ENCODE measurements at regions not wholly inside any gene's neighbourhood (a gene's known extent, or its start where the extent isn't known, plus 50 kb on each side); places are given as distances from the start of the nearest gene placed in this dataset.

DNA sequence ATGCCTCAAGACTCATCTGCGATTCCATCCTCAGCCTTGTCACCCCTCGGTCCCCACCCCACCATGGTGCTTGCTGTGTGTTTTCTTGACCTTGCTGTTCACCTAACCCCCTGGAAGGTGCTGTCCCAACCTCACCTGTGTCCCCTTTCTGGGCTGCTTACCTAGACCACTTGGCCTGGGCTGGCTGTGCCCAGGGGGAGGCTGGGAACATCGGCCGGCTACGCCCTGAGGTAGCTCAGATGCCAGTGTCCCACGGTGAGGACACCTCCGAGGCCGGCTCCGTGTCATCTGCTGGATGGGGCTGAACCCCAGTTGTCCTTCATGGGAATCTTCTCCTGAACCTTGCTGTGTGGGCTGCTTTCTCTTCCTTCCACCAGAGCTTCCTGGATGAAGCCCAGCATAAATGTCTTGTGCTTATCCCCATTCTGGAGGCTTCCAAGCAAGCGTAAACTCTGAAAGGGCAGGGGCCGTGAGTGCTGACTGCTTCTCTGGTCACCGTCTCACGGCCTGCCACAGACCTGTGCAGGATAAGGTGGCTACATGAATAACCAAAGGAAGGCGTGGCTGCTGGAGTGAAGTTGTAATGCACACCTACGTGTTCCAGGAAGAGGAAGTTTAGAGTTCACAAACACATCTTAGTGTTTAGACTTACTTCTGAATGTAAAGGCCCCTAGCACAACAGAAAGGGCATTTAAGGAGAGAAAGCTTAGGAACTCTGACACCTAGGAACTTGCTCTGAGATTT is 724.3 kb downstream of the TBC1D22A start:
- TF ChIP-seq, protein P1, sequence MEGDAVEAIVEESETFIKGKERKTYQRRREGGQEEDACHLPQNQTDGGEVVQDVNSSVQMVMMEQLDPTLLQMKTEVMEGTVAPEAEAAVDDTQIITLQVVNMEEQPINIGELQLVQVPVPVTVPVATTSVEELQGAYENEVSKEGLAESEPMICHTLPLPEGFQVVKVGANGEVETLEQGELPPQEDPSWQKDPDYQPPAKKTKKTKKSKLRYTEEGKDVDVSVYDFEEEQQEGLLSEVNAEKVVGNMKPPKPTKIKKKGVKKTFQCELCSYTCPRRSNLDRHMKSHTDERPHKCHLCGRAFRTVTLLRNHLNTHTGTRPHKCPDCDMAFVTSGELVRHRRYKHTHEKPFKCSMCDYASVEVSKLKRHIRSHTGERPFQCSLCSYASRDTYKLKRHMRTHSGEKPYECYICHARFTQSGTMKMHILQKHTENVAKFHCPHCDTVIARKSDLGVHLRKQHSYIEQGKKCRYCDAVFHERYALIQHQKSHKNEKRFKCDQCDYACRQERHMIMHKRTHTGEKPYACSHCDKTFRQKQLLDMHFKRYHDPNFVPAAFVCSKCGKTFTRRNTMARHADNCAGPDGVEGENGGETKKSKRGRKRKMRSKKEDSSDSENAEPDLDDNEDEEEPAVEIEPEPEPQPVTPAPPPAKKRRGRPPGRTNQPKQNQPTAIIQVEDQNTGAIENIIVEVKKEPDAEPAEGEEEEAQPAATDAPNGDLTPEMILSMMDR (IDR thresholded peaks at IDR 0.05 in 8 of 11, conservative IDR thresholded peaks at IDR 0.05 in 3 of 11): no peak
- TF ChIP-seq POLR2A (IDR thresholded peaks at IDR 0.05): no peak
- TF ChIP-seq POLR2AphosphoS5 (IDR thresholded peaks at IDR 0.05): no peak

All from spleen (tissue), 7 donors.